Fibroblast of the aortic adventitia (primary cell): ENCODE measurements at regions not wholly inside any gene's neighbourhood (a gene's known extent, or its start where the extent isn't known, plus 50 kb on each side); places are given as distances from the start of the nearest gene placed in this dataset.

Source experiments
- DNase-seq: peaks from one replicate; pipeline ENCODE4 v3.0.0-alpha.2; 2010; ENCODE audit warnings: low read depth
- H3K4me3 ChIP-seq: 2 replicates; pipeline ENCODE4 v1.5.1; 2011; ENCODE audit warnings: low read depth, mild to moderate bottlenecking, control low read depth, low read length, moderate library complexity
- CTCF ChIP-seq: IDR thresholded peaks from 2 replicates; pipeline ENCODE4 v1.5.1; 2011; ENCODE audit warnings: mild to moderate bottlenecking, low read length, control low read depth, inconsistent platforms; ENCODE audit not compliant: insufficient read depth

- DNase-seq, result no peak
- TF ChIP-seq CTCF, result no peak
- no peak overlapping the region for H3K4me3 ChIP-seq
Observed at GRCh38 chr18:27235218-27235870, 50.2 kb upstream of the CHST9 start.
